ENCODE measurements at regions not wholly inside any gene's neighbourhood (a gene's known extent, or its start where the extent isn't known, plus 50 kb on each side); places are given as distances from the start of the nearest gene placed in this dataset.

DNA sequence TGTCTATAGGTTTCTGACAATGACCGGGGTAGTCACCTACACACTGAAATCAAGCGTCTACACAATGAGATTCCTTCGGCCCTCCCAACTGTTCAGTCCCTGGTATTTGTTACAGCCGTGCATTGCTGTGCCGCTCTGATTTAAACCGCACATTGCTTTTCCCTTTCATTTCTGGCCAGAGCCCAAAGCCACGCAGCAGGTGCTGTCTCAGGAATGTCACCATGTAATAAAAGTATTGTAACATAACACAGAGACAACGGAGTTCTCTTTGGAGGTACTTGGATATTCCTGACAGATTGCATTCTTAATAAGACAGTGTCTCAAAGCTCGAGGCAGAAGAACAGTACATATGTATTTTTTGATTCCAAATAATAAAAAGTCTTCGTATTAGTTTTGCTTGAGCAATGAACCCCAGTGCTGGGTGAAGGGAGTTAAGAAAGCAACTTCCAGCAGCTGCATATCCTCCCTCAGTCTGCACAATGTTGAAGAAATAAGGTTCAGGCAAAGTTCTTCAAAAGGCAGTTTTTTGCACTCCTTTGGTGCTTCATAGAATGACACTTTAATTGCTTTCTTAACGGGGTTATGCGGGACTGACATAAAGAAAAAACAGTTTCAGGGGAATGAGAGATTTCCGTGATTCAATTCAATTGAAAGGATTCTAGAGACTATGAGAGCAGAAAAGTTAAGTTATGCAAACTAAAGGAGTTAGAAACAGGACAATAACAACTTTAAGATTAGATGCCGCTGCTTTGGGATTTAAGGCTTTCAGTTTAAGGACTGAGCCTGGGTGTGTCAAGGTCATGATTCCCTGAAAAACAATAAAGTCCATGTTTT, 288.7 kb upstream of the FLRT2 start:
- no peak overlapping the region for H2AFZ ChIP-seq (ENCODE audit: low read depth, low read length)
- H3K4me3 ChIP-seq (ENCODE audit: low read depth in 1 of 2, low read length in 2 of 2), result no peak overlapping the region
- ATAC-seq (ENCODE audit: insufficient read depth, low read depth) (no peak), DNase-seq (no peak)
- no peaks in the 10 kb centered on the region for H3K27me3 ChIP-seq (ENCODE audit: insufficient read depth, low read length, poor library complexity)
- H3K36me3 ChIP-seq (ENCODE audit: insufficient read depth, low read length), result no peaks in the 10 kb centered on the region
- H3K9ac ChIP-seq (ENCODE audit: low read depth, low read length), result no peak overlapping the region
- H3K9me3 ChIP-seq (ENCODE audit: insufficient read depth, low read length, severe bottlenecking), result no peaks in the 10 kb centered on the region
- H4K20me1 ChIP-seq (ENCODE audit: insufficient read depth, low read length), result no peaks in the 10 kb centered on the region
- no peak overlapping the region for H3K27ac ChIP-seq (ENCODE audit: low read length)
- H3K4me1 ChIP-seq (ENCODE audit: insufficient read depth, low read length), result peaks cover 8% of the 10 kb centered on the region
- TF ChIP-seq EZH2 (IDR thresholded peaks at IDR 0.05; ENCODE audit: borderline replicate concordance, low read depth, low read length, severe bottlenecking), result no peak
- TF ChIP-seq, protein P1, sequence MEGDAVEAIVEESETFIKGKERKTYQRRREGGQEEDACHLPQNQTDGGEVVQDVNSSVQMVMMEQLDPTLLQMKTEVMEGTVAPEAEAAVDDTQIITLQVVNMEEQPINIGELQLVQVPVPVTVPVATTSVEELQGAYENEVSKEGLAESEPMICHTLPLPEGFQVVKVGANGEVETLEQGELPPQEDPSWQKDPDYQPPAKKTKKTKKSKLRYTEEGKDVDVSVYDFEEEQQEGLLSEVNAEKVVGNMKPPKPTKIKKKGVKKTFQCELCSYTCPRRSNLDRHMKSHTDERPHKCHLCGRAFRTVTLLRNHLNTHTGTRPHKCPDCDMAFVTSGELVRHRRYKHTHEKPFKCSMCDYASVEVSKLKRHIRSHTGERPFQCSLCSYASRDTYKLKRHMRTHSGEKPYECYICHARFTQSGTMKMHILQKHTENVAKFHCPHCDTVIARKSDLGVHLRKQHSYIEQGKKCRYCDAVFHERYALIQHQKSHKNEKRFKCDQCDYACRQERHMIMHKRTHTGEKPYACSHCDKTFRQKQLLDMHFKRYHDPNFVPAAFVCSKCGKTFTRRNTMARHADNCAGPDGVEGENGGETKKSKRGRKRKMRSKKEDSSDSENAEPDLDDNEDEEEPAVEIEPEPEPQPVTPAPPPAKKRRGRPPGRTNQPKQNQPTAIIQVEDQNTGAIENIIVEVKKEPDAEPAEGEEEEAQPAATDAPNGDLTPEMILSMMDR (IDR thresholded peaks at IDR 0.05; ENCODE audit: borderline replicate concordance, extremely low read depth, low read length, poor library complexity, severe bottlenecking), result no peak
- H3K79me2 ChIP-seq (ENCODE audit: insufficient read depth, low read length), result no peaks in the 10 kb centered on the region
- no peak overlapping the region for H3K4me2 ChIP-seq (ENCODE audit: insufficient read depth, low read length)

DNA sequence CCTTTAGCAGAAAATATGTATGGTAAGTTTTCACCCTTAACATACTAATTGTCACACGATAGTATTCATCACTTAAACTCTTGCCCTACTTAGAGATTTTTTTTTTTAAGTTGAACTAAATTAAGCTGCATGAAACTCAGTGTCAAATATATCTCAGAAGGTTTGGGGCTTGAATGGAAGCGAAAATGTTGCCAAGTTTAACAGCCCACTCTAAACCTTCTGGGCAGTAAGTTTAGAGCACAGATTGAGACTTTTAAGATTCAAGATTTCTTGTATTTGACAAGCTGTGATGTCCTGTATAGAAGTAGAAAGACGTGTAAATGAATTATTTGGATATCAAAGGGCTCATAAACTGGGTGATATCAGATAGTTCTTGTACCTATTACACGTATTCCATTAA, 287.3 kb upstream of the FLRT2 start:
- Histone ChIP-seq H2AFZ (ENCODE audit: low read depth, low read length) (no peak overlapping the region), H3K27ac (ENCODE audit: low read length) (no peak overlapping the region), H3K4me2 (ENCODE audit: insufficient read depth, low read length) (no peak overlapping the region), H3K36me3 (ENCODE audit: insufficient read depth, low read length) (no peaks in the 10 kb centered on the region), H3K27me3 (ENCODE audit: insufficient read depth, low read length, poor library complexity) (no peaks in the 10 kb centered on the region), H3K79me2 (ENCODE audit: insufficient read depth, low read length) (no peaks in the 10 kb centered on the region), H4K20me1 (ENCODE audit: insufficient read depth, low read length) (no peaks in the 10 kb centered on the region), H3K9me3 (ENCODE audit: insufficient read depth, low read length, severe bottlenecking) (no peaks in the 10 kb centered on the region), H3K4me3 (ENCODE audit: low read depth in 1 of 2, low read length in 2 of 2) (no peak overlapping the region), H3K9ac (ENCODE audit: low read depth, low read length) (no peak overlapping the region), H3K4me1 (ENCODE audit: insufficient read depth, low read length) (no peaks in the 10 kb centered on the region)
- no peak for TF ChIP-seq EZH2 (IDR thresholded peaks at IDR 0.05; ENCODE audit: borderline replicate concordance, low read depth, low read length, severe bottlenecking)
- TF ChIP-seq, protein P1 (IDR thresholded peaks at IDR 0.05; ENCODE audit: borderline replicate concordance, extremely low read depth, low read length, poor library complexity, severe bottlenecking), result no peak
- ATAC-seq (ENCODE audit: insufficient read depth, low read depth), result no peak
- no peak for DNase-seq

DNA sequence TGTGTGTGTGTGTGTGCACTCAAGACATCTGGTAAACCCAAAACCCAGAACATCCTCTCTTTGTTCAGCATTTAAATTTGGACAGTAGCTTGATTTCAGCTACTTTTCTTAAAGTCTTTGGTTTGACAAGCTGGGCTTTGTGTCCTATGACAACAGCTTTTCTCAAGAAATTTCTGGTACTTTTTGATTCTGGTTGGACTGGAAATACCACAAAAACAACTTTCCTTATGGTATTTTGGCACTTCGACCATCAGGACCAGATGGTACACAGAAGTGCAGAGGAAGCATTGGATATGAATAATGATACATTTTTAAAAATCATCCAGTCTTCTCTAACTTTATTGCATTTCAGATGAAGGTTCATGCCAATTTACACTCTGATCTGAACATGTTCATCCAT, 286.6 kb upstream of the FLRT2 start:
- no peak overlapping the region for H2AFZ ChIP-seq (ENCODE audit: low read depth, low read length)
- no peaks in the 10 kb centered on the region for H3K27me3 ChIP-seq (ENCODE audit: insufficient read depth, low read length, poor library complexity)
- no peak overlapping the region for H3K27ac ChIP-seq (ENCODE audit: low read length)
- H4K20me1 ChIP-seq (ENCODE audit: insufficient read depth, low read length), result no peaks in the 10 kb centered on the region
- no peaks in the 10 kb centered on the region for H3K36me3 ChIP-seq (ENCODE audit: insufficient read depth, low read length)
- ATAC-seq (ENCODE audit: insufficient read depth, low read depth) (no peak), DNase-seq (no peak)
- H3K4me3 ChIP-seq (ENCODE audit: low read depth in 1 of 2, low read length in 2 of 2), result no peak overlapping the region
- H3K9me3 ChIP-seq (ENCODE audit: insufficient read depth, low read length, severe bottlenecking), result no peaks in the 10 kb centered on the region
- TF ChIP-seq EZH2 (IDR thresholded peaks at IDR 0.05; ENCODE audit: borderline replicate concordance, low read depth, low read length, severe bottlenecking), result no peak
- TF ChIP-seq, protein P1 (IDR thresholded peaks at IDR 0.05; ENCODE audit: borderline replicate concordance, extremely low read depth, low read length, poor library complexity, severe bottlenecking), result no peak
- no peak overlapping the region for H3K4me2 ChIP-seq (ENCODE audit: insufficient read depth, low read length)
- H3K9ac ChIP-seq (ENCODE audit: low read depth, low read length), result no peak overlapping the region
- H3K79me2 ChIP-seq (ENCODE audit: insufficient read depth, low read length), result no peaks in the 10 kb centered on the region
- H3K4me1 ChIP-seq (ENCODE audit: insufficient read depth, low read length), result no peaks in the 10 kb centered on the region

All from DND-41 (cell line).